ENCODE measurements at regions not wholly inside any gene's neighbourhood (a gene's known extent, or its start where the extent isn't known, plus 50 kb on each side); places are given as distances from the start of the nearest gene placed in this dataset.

GRCh38 chr10:21317902-21318301, 207.6 kb downstream of the SKIDA1 start:
- Histone ChIP-seq H3K79me2 (ENCODE audit: low read length) (no peaks in the 10 kb centered on the region), H3K4me3 (ENCODE audit: low read length) (no peak overlapping the region), H3K4me1 (ENCODE audit: low read length) (peaks cover 27% of the 10 kb centered on the region), H3K9me3 (ENCODE audit: low read length) (no peaks in the 10 kb centered on the region), H3K4me2 (ENCODE audit: low read depth, low read length, poor library complexity, severe bottlenecking) (no peak overlapping the region), H3K9ac (ENCODE audit: low read length) (no peak overlapping the region), H3K36me3 (ENCODE audit: insufficient read depth, low read length) (no peaks in the 10 kb centered on the region), H3K9me2 (replicated peaks; ENCODE audit: insufficient read depth, low read length) (no peaks in the 10 kb centered on the region), H4K20me1 (ENCODE audit: insufficient read depth, low read depth, low read length) (no peaks in the 10 kb centered on the region), H3K27me3 (ENCODE audit: low read length) (no peaks in the 10 kb centered on the region), H3K27ac (ENCODE audit: low read length) (no peak overlapping the region), H2AFZ (ENCODE audit: low read length) (no peak overlapping the region)
- no peak for DNase-seq

GRCh38 chr10:21315645-21316220, 209.7 kb downstream of the SKIDA1 start:
- H3K27ac ChIP-seq (ENCODE audit: low read length) = no peak overlapping the region
- H3K9ac ChIP-seq (ENCODE audit: low read length) = no peak overlapping the region
- H3K9me2 ChIP-seq (replicated peaks; ENCODE audit: insufficient read depth, low read length) = no peaks in the 10 kb centered on the region
- no peak overlapping the region for H3K4me3 ChIP-seq (ENCODE audit: low read length)
- no peaks in the 10 kb centered on the region for H3K36me3 ChIP-seq (ENCODE audit: insufficient read depth, low read length)
- H2AFZ ChIP-seq (ENCODE audit: low read length) = no peak overlapping the region
- no peaks in the 10 kb centered on the region for H4K20me1 ChIP-seq (ENCODE audit: insufficient read depth, low read depth, low read length)
- no peaks in the 10 kb centered on the region for H3K79me2 ChIP-seq (ENCODE audit: low read length)
- H3K9me3 ChIP-seq (ENCODE audit: low read length) = no peaks in the 10 kb centered on the region
- H3K27me3 ChIP-seq (ENCODE audit: low read length) = no peaks in the 10 kb centered on the region
- H3K4me2 ChIP-seq (ENCODE audit: low read depth, low read length, poor library complexity, severe bottlenecking) = no peak overlapping the region
- DNase-seq = no peak
- H3K4me1 ChIP-seq (ENCODE audit: low read length) = peaks cover 27% of the 10 kb centered on the region

- Histone ChIP-seq H3K4me2 (ENCODE audit: low read depth, low read length, poor library complexity, severe bottlenecking) (peak overlapping the region; percentile 55), H3K9me2 (replicated peaks; ENCODE audit: insufficient read depth, low read length) (no peaks in the 10 kb centered on the region), H3K27ac (ENCODE audit: low read length) (no peak overlapping the region), H3K79me2 (ENCODE audit: low read length) (no peaks in the 10 kb centered on the region), H3K9ac (ENCODE audit: low read length) (peak overlapping the region; percentile 22; the same call in 1 of the 2 replicates), H3K27me3 (ENCODE audit: low read length) (no peaks in the 10 kb centered on the region), H3K9me3 (ENCODE audit: low read length) (no peaks in the 10 kb centered on the region), H3K4me1 (ENCODE audit: low read length) (peaks cover 27% of the 10 kb centered on the region), H3K4me3 (ENCODE audit: low read length) (no peak overlapping the region), H3K36me3 (ENCODE audit: insufficient read depth, low read length) (no peaks in the 10 kb centered on the region), H4K20me1 (ENCODE audit: insufficient read depth, low read depth, low read length) (no peaks in the 10 kb centered on the region), H2AFZ (ENCODE audit: low read length) (peak overlapping the region; percentile 52)
- DNase-seq = no peak
Observed at GRCh38 chr10:21314906-21315644, 210.4 kb downstream of the SKIDA1 start.

- peak overlapping the region; percentile 52 for H2AFZ ChIP-seq (ENCODE audit: low read length)
- peaks cover 31% of the 10 kb centered on the region for H3K4me1 ChIP-seq (ENCODE audit: low read length)
- no peaks in the 10 kb centered on the region for H4K20me1 ChIP-seq (ENCODE audit: insufficient read depth, low read depth, low read length)
- DNase-seq = no peak
- no peaks in the 10 kb centered on the region for H3K9me2 ChIP-seq (replicated peaks; ENCODE audit: insufficient read depth, low read length)
- peak overlapping the region; percentile 3; the same call in 1 of the 2 replicates for H3K27ac ChIP-seq (ENCODE audit: low read length)
- H3K79me2 ChIP-seq (ENCODE audit: low read length) = no peaks in the 10 kb centered on the region
- H3K9me3 ChIP-seq (ENCODE audit: low read length) = no peaks in the 10 kb centered on the region
- H3K4me2 ChIP-seq (ENCODE audit: low read depth, low read length, poor library complexity, severe bottlenecking) = peak overlapping the region; percentile 55
- peak overlapping the region; percentile 22 for H3K9ac ChIP-seq (ENCODE audit: low read length)
- no peaks in the 10 kb centered on the region for H3K27me3 ChIP-seq (ENCODE audit: low read length)
- H3K36me3 ChIP-seq (ENCODE audit: insufficient read depth, low read length) = no peaks in the 10 kb centered on the region
- peak overlapping the region; percentile 28 for H3K4me3 ChIP-seq (ENCODE audit: low read length)
Observed at GRCh38 chr10:21314111-21314626, 211.3 kb downstream of the SKIDA1 start.

- DNase-seq = no peak
- H3K4me3 ChIP-seq (ENCODE audit: low read length) = no peak overlapping the region
- H3K9me2 ChIP-seq (replicated peaks; ENCODE audit: insufficient read depth, low read length) = no peaks in the 10 kb centered on the region
- no peak overlapping the region for H3K9ac ChIP-seq (ENCODE audit: low read length)
- no peaks in the 10 kb centered on the region for H3K27me3 ChIP-seq (ENCODE audit: low read length)
- H4K20me1 ChIP-seq (ENCODE audit: insufficient read depth, low read depth, low read length) = no peaks in the 10 kb centered on the region
- H3K79me2 ChIP-seq (ENCODE audit: low read length) = no peaks in the 10 kb centered on the region
- no peaks in the 10 kb centered on the region for H3K36me3 ChIP-seq (ENCODE audit: insufficient read depth, low read length)
- H3K4me1 ChIP-seq (ENCODE audit: low read length) = peaks cover 33% of the 10 kb centered on the region
- H2AFZ ChIP-seq (ENCODE audit: low read length) = peak overlapping the region; percentile 52; the same call in 1 of the 2 replicates
- no peaks in the 10 kb centered on the region for H3K9me3 ChIP-seq (ENCODE audit: low read length)
- peak overlapping the region; percentile 55 for H3K4me2 ChIP-seq (ENCODE audit: low read depth, low read length, poor library complexity, severe bottlenecking)
- 0 out of 2 replicates have a peak overlapping the region, but pooled peaks have one; percentile 3 for H3K27ac ChIP-seq (ENCODE audit: low read length)
Observed at GRCh38 chr10:21313691-21314090, 211.8 kb downstream of the SKIDA1 start.

GRCh38 chr10:21311426-21311825, 214.1 kb downstream of the SKIDA1 start:
- Histone ChIP-seq H3K4me1 (ENCODE audit: low read length) (peaks cover 33% of the 10 kb centered on the region), H3K79me2 (ENCODE audit: low read length) (no peaks in the 10 kb centered on the region), H4K20me1 (ENCODE audit: insufficient read depth, low read depth, low read length) (no peaks in the 10 kb centered on the region), H3K9me3 (ENCODE audit: low read length) (no peaks in the 10 kb centered on the region), H3K9ac (ENCODE audit: low read length) (no peak overlapping the region), H3K4me2 (ENCODE audit: low read depth, low read length, poor library complexity, severe bottlenecking) (no peak overlapping the region), H3K9me2 (replicated peaks; ENCODE audit: insufficient read depth, low read length) (no peaks in the 10 kb centered on the region), H3K27ac (ENCODE audit: low read length) (no peak overlapping the region), H3K36me3 (ENCODE audit: insufficient read depth, low read length) (no peaks in the 10 kb centered on the region), H3K27me3 (ENCODE audit: low read length) (no peaks in the 10 kb centered on the region), H2AFZ (ENCODE audit: low read length) (no peak overlapping the region), H3K4me3 (ENCODE audit: low read length) (no peak overlapping the region)
- no peak for DNase-seq

GRCh38 chr10:21309427-21309826, 216.1 kb downstream of the SKIDA1 start:
- no peak for DNase-seq
- H3K9me2 ChIP-seq (replicated peaks; ENCODE audit: insufficient read depth, low read length) = no peaks in the 10 kb centered on the region
- H3K27me3 ChIP-seq (ENCODE audit: low read length) = no peaks in the 10 kb centered on the region
- H3K4me2 ChIP-seq (ENCODE audit: low read depth, low read length, poor library complexity, severe bottlenecking) = no peak overlapping the region
- no peaks in the 10 kb centered on the region for H4K20me1 ChIP-seq (ENCODE audit: insufficient read depth, low read depth, low read length)
- peak overlapping the region; percentile 48 for H2AFZ ChIP-seq (ENCODE audit: low read length)
- no peaks in the 10 kb centered on the region for H3K36me3 ChIP-seq (ENCODE audit: insufficient read depth, low read length)
- H3K9ac ChIP-seq (ENCODE audit: low read length) = no peak overlapping the region
- H3K79me2 ChIP-seq (ENCODE audit: low read length) = no peaks in the 10 kb centered on the region
- no peak overlapping the region for H3K27ac ChIP-seq (ENCODE audit: low read length)
- H3K4me1 ChIP-seq (ENCODE audit: low read length) = peaks cover 17% of the 10 kb centered on the region
- no peak overlapping the region for H3K4me3 ChIP-seq (ENCODE audit: low read length)
- no peaks in the 10 kb centered on the region for H3K9me3 ChIP-seq (ENCODE audit: low read length)

- Histone ChIP-seq H3K9me3 (ENCODE audit: low read length) (no peaks in the 10 kb centered on the region), H3K27me3 (ENCODE audit: low read length) (no peaks in the 10 kb centered on the region), H4K20me1 (ENCODE audit: insufficient read depth, low read depth, low read length) (no peaks in the 10 kb centered on the region), H3K4me3 (ENCODE audit: low read length) (no peak overlapping the region), H3K4me2 (ENCODE audit: low read depth, low read length, poor library complexity, severe bottlenecking) (no peak overlapping the region), H3K36me3 (ENCODE audit: insufficient read depth, low read length) (no peaks in the 10 kb centered on the region), H3K4me1 (ENCODE audit: low read length) (peaks cover 12% of the 10 kb centered on the region), H3K9me2 (replicated peaks; ENCODE audit: insufficient read depth, low read length) (no peaks in the 10 kb centered on the region), H2AFZ (ENCODE audit: low read length) (peak overlapping the region; percentile 48), H3K9ac (ENCODE audit: low read length) (no peak overlapping the region), H3K27ac (ENCODE audit: low read length) (no peak overlapping the region), H3K79me2 (ENCODE audit: low read length) (no peaks in the 10 kb centered on the region)
- no peak for DNase-seq
Observed at GRCh38 chr10:21308946-21309345, 216.5 kb downstream of the SKIDA1 start.

Measured in Karpas-422 (cell line).